Right lung (tissue), 2 donors: ENCODE measurements at regions not wholly inside any gene's neighbourhood (a gene's known extent, or its start where the extent isn't known, plus 50 kb on each side); places are given as distances from the start of the nearest gene placed in this dataset.

ENCODE experiments used
- DNase-seq, 2 donors: peaks; one replicate each; pipeline ENCODE4 v3.0.0-alpha.2; 2013

DNA sequence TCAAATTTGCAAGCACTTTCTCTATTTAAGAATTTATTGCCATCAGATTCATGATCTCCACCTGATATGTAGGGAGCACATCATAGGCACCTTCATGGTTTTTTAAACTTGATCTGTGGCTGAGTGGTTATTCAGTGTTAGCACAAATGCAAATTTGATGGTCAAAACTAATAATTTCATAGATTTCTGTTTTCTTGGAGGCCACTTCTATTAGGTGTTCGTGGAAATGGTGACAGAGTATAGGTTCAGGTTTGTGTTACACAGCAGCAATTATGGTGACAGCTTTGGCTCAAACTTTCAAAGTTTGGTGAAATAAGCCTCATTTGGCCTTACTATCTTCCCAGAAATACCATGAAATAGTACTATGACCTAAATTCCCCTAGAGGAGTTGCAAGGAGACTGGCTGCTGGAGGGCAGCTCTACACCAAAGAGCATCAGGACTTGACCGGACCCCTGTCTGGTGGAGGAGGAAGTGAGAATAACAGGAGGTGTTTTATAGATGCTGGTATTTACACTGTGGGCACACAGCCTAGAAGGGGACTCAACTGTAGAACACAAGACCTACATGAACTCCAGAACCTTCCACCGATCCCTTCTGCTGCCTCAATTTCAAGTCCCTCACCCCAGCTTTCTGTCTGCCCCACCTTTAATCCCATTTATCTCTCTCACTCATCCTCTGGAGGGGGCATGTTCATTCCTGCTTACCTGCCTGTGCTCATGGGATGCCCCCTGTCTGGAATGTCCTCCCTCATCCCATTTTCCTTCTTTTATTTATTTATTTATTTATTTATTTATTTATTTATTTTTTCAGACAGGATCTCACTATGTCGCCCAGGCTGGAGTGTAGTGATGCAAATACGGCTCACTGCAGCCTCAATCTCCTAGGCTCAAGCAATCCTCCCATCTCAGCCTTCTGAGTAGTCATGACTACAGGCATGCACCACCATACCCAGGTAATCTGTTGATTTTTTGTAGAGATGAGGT is 132.9 kb upstream of the SIX2 start:
- DNase-seq: no peak

DNA sequence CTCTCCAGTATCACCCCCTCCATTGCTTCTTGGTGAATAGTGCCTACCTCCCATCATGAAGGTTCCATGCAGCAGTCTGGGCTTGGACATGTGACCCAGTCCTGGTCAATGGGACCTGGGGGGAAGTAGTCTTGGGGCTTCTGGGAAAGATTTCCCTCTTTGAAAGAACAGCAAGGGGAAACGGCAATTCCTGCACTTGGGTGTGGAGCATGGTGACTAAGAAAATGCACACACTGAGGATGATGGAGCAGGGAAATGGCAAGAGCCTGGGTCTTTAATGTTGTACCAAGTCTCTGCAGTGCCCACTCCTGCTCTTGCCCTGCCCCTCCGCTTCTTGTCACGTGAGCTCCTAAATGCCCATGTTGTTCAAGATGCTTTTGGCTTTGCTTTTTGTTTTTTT is 131.4 kb upstream of the SIX2 start:
- no peak for DNase-seq

DNA sequence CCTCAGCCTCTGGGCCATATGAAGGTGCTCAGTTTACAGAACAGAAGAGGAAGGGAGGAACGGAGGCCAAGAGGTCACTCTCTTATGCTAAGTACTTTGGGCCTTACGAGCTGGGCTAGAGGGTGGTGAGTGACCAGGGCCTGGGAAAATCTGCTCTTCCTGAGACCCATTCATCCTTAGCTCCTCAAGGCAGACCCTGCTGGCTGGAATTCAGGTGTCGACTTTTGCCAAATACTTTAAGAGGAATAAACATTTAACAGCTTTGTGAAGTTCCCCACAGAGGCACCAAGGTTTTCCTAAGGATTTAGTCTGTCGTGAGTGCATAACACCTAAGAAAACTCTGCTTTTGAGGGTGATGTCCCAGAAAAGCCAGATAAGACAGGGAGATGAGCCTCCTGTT is 129.7 kb upstream of the SIX2 start:
- DNase-seq: no peak

DNA sequence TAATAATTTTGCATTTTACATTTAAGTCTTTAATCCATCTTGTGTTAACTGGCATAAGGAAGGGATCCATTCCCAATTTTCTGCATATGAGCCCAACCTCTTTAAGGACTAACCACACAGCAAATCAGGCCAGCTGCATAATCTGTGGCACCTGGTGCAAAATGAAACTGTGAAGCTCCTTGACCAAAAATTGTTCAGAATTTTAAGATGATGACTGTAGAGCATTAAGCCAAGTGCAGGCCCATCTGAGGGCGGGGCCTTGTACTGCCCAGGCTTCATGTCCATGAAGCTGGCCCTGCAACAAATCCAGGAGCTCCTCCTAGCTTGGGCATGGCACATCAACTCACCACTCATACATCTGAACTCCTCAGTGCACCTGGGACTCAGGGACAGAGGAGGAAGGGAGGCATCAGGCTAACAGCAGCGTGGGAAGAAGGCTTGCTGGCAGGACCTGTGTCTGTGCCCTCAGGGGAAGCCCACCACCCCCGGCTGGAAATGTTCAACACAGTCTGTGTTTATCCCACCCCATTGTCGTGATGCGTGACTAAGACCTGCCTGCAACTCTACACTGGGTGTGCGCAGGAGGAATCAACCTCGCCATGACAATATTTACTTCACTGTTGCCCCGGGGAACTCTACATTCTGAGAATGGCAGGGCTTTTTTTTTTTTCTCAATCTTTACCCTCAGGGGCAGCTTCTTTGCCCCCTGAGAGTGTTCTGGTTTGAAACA is 128.9 kb upstream of the SIX2 start:
- DNase-seq: no peak

DNA sequence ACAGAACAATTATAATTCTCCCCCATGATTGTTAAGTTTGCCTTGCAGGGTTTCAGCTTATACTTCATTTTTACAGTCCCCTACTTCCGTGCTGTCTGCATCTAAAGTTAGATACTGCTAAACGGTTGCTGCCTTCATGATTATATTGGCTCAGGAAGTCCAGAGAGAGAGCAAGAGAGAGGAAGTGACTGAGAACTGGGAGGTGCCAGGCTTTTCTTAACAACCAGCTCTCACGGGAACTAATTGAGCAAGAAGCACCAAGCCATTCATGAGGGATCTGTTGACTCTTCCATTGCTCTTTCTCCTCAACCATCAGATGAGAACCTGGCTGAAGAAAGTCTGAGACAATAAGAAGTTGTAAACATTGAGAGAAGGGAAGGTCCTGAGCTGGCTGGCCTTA is 125.5 kb upstream of the SIX2 start:
- no peak for DNase-seq

DNA sequence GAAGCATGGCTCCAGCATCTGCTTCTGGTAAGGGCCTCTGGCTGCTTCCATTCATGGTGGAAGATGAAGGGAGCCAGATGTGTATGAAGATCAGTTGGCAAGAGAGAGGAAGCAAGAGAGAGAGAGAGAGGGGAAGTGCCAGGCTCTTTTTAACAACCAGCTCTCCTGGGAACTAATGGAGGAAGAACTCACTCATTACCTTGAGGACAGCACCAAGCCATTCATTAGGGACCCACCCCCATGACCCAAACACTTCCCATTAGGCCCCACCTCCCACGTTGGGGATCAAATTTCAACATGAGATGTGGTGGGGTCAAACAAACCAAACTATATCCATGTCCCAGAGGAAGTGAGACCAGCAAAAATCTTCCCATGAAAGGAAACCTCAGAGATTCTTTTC is 124.8 kb upstream of the SIX2 start:
- no peak for DNase-seq

DNA sequence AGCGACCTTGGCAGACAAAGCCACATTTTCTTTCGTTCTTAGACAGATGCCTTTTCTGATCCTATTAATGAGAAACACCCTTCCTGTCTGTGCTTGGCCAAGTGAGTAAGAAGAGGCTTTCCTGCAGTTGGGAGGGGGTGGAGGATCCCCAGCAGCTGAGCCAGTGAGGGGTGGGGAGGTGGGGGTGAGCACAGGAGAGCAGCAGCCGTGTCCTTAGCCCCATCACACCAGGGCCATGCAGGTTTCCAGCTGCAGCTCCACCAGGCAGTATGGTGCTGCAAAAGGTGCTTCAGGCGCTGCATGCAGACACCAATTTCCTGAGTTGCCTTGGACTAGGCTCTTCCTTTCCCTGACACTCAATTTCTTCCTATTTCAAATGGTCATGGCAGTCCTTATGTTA is 123.3 kb upstream of the SIX2 start:
- no peak for DNase-seq

DNA sequence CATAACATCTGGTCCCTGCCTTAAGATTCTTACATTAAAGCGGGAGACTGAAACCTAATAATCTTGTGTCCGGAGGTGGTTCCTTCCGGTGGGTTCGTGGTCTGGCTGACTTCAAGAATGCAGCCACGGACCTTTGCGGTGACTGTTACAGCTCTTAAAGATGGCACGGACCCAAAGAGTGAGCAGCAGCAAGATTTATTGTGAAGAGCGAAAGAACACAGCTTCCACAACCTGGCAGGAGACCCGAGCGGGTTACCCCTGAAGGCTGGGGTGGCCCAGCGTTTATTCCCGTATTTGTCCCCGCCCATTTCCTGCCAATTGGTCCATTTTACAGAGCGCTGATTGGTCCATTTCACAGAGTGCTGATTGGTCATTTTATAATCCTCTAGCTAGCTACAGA is 122.3 kb upstream of the SIX2 start:
- DNase-seq: no peak

DNA sequence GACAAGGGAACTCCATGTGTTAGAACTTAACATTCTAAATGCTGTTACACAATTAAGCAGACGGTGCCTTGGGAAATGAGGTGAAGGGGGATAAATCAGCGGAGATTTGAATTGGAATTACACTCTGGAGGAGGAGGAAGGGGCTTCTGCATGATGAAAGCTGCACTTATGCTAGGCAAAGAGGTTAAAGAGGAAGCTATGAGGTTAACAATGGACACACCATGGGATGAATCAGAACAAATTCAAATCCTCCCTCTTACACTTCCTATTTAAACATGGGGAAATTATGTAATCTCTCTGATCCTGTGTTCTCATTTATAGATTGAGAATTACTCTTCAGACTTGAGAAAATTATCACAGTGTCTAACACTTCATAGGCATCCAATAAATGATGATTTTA is 121.5 kb upstream of the SIX2 start:
- DNase-seq: no peak

GRCh38 chr2:45128580-45128997 is 119.3 kb upstream of the SIX2 start:
- DNase-seq: no peak

DNA sequence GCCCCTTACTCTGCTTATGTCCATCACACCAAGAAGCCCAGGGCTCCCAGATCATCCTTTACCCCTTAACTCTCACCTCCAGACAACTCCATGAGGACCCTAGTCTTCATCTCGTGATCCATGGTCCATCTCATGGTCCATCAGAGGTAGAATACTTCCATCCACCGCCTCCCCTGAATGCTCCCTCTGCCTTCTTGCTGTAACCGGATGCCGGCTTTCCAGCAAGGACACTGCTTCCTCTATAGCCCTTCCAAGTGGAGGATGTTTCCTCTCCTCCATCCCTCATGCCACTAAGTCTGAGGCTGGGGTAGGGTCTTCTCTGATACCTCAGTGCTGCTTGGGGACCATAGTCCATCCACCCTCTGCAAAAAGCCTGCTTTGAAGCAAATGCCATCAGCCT is 118.6 kb upstream of the SIX2 start:
- DNase-seq: no peak

- DNase-seq: no peak
Observed at GRCh38 chr2:45127321-45127720, 118.1 kb upstream of the SIX2 start.

DNA sequence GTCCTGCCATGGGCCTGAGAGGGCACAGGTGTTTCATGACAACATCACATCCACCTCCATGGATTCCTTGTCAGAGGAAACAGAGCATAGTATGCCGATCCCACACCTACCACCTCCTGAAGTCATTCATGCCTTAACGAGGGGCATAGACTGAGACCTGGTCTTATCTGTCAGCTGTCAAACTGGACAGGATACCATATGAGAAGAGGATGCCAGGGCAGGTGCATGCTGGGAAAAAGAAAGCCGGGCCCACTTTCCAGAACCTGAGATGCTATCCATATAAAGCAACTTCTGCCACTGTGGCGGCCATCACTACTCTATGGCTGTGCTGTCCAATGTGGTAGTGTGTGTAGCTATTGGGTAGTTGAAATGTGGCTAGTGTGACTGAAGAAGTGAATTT is 116.0 kb upstream of the SIX2 start:
- DNase-seq: no peak

DNA sequence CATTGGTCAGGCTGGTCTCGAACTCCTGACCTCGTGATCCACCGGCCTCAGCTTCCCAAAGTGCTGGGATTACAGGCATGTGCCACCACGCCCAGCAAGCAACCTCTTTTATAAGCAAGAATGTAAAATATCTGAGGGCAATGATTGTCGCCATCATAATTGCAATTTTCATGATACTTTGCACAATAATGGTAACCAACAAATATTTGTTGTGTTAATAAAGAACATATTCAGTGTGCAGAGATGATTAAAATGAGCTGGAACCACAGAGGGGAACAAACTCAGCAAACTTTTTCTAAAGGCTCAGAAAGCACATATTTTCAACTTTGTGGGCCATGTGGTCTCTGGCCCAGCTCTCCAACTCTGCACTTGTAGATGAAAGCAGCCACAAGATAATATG is 115.2 kb upstream of the SIX2 start:
- no peak for DNase-seq

DNA sequence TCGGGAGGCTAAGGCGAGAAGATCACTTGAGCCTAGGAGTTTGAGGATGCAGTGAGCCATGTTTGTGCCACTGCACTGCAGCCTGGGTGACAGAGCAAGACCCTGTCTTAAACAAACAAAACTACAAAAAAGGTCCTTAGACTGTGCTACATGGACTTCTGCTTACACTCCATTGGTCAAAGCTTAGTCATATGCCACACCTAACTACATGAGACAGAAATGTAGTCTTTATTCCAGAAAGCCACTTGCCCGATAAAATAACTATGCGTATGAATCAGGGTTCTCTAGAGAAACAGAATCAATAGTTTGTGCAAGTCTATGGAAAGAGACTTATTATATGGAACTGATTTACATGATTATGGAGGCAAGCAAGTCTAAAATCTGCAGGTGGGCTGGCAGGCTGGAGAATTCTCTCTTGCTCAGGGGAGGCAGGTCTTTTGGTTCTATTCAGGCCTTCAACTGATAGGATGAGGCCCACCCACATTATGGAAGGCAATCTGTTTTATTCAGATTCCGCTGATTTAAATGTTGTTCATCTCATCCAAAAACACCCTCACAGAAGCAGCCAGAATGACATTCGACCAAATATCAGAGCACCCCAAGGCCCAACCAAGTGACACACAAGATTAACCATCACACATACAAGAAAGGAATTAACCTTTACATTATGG is 114.4 kb upstream of the SIX2 start:
- DNase-seq: no peak

GRCh38 chr2:45123065-45123464 is 113.8 kb upstream of the SIX2 start:
- no peak for DNase-seq

GRCh38 chr2:45121236-45121927 is 112.1 kb upstream of the SIX2 start:
- DNase-seq: no peak

DNA sequence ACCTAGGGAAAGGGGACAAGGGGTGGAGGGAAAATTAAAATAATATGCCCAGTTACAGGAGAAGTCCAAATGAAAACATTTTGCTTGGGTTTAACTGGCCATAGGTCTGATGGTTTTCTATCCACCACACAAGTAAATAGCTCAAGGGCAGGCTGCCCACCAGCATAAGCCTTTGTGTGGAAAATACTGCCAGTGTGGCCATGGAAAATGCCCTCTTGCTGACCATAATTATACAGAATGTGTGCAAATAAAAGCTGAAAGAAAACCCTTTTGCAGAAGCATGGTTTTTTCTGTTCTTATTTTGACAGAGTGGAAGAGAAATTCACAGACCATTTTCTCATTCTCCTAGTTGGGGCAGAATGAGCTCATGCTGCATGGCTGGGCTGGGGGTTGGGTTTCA is 111.3 kb upstream of the SIX2 start:
- no peak for DNase-seq

- DNase-seq: no peak
Observed at GRCh38 chr2:45119855-45120254, 110.6 kb upstream of the SIX2 start.

DNA sequence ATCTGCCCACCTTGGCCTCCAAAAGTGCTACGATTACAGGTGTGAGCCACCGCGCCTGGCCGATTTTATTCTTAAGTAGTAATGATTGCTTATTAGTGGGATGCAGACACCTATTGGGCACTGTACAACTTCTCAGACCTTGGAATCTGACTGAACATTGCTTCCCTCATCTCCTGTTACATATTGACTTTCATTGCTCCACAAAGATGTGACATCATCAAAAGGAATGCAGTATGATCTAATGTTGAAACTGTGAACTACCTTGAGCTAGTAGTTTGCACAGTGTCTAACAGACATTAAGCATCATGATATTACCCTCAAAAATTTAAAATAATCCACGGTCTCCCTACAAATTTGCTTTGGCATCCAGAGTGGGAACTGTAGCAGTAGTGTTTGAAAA is 109.8 kb upstream of the SIX2 start:
- no peak for DNase-seq

- no peak for DNase-seq
Observed at GRCh38 chr2:45117383-45117782, 108.1 kb upstream of the SIX2 start.

DNA sequence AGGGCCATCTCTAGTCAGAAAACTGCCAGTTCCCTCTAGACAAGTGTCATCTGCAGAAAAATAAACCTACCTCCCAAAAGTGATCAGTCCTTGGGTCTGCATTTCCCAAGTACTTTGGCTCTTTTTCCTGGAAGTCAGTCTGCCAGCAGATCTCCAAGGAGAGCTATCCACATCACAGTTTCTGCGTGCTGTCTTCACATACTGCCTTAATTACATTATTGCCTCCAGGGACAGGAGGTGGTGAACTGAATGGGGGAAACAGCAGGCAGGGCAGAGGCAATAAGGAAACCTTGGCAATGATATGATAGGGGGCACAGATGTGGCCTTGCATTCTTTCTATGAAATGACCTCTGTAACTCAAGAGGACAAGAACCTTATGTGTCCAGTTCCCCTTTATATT is 105.9 kb upstream of the SIX2 start:
- no peak for DNase-seq
